ENCODE measurements at regions not wholly inside any gene's neighbourhood (a gene's known extent, or its start where the extent isn't known, plus 50 kb on each side); places are given as distances from the start of the nearest gene placed in this dataset.

- H3K27me3 ChIP-seq (ENCODE audit: control insufficient read depth in 1 of 2, insufficient read depth in 2 of 2, low read length in 1 of 2) = no peaks in the 10 kb centered on the region
- H3K36me3 ChIP-seq (ENCODE audit: control insufficient read depth in 1 of 2, insufficient read depth in 2 of 2, low read length in 1 of 2) = no peaks in the 10 kb centered on the region
- ATAC-seq (ENCODE audit: low FRiP score) = no peak
- WGBS, 2 donors = 78 to 84% methylated on average over 6 of the region's 6 CpGs
- H3K27ac ChIP-seq (ENCODE audit: low read depth in 1 of 2, low read length in 2 of 2) = no peak overlapping the region
- H3K4me3 ChIP-seq (ENCODE audit: low read length in 2 of 2) = no peak overlapping the region
- H3K9me3 ChIP-seq (ENCODE audit: control insufficient read depth, low read length) = peaks cover 2% of the 10 kb centered on the region
- no peak for DNase-seq
- no peaks in the 10 kb centered on the region for H3K4me1 ChIP-seq (ENCODE audit: control insufficient read depth in 1 of 2, insufficient read depth in 2 of 2, low read length in 2 of 2)
- intact Hi-C loops (cut with DNase I) = no loop called here
Measured at GRCh38 chr4:27635936-27636913, 775.6 kb downstream of the STIM2 start.

- DNase-seq (no peak), ATAC-seq (ENCODE audit: low FRiP score) (no peak)
- H3K27me3 ChIP-seq (ENCODE audit: control insufficient read depth in 1 of 2, insufficient read depth in 2 of 2, low read length in 1 of 2) = no peaks in the 10 kb centered on the region
- intact Hi-C loops (cut with DNase I) = no loop called here
- H3K36me3 ChIP-seq (ENCODE audit: control insufficient read depth in 1 of 2, insufficient read depth in 2 of 2, low read length in 1 of 2) = no peaks in the 10 kb centered on the region
- H3K9me3 ChIP-seq (ENCODE audit: control insufficient read depth, low read length) = peaks cover 2% of the 10 kb centered on the region
- 35 to 40% methylated on average over 2 of the region's 2 CpGs for WGBS, 2 donors
- H3K4me1 ChIP-seq (ENCODE audit: control insufficient read depth in 1 of 2, insufficient read depth in 2 of 2, low read length in 2 of 2) = no peaks in the 10 kb centered on the region
- H3K4me3 ChIP-seq (ENCODE audit: low read length in 2 of 2) = no peak overlapping the region
- H3K27ac ChIP-seq (ENCODE audit: low read depth in 1 of 2, low read length in 2 of 2) = no peak overlapping the region
Measured at GRCh38 chr4:27638163-27638915, 777.7 kb downstream of the STIM2 start.

DNA sequence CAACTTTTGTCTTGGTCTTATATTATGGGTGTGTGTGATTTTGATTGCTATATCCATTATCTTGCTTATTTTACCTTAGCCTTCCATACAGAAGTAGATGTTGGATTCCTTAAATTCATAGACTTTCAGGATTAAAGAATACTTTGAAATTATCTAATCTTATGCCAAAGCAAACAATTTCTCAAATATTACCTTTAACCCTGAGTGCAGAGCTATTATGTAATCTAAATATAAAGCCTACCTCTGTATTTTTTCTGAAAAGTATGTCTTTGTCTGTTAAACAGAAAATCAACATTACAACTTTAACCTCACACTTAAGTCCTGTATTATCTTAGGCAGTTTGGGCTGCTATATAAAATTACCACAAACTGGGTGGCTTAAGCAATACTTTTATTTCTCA is 782.5 kb downstream of the STIM2 start:
- DNase-seq (no peak), ATAC-seq (ENCODE audit: low FRiP score) (no peak)
- no peaks in the 10 kb centered on the region for H3K27me3 ChIP-seq (ENCODE audit: control insufficient read depth in 1 of 2, insufficient read depth in 2 of 2, low read length in 1 of 2)
- no peaks in the 10 kb centered on the region for H3K36me3 ChIP-seq (ENCODE audit: control insufficient read depth in 1 of 2, insufficient read depth in 2 of 2, low read length in 1 of 2)
- no peak overlapping the region for H3K4me3 ChIP-seq (ENCODE audit: low read length in 2 of 2)
- no peak overlapping the region for H3K27ac ChIP-seq (ENCODE audit: low read depth in 1 of 2, low read length in 2 of 2)
- intact Hi-C loops (cut with DNase I) = no loop called here
- H3K4me1 ChIP-seq (ENCODE audit: control insufficient read depth in 1 of 2, insufficient read depth in 2 of 2, low read length in 2 of 2) = no peaks in the 10 kb centered on the region
- H3K9me3 ChIP-seq (ENCODE audit: control insufficient read depth, low read length) = peaks cover 2% of the 10 kb centered on the region

DNA sequence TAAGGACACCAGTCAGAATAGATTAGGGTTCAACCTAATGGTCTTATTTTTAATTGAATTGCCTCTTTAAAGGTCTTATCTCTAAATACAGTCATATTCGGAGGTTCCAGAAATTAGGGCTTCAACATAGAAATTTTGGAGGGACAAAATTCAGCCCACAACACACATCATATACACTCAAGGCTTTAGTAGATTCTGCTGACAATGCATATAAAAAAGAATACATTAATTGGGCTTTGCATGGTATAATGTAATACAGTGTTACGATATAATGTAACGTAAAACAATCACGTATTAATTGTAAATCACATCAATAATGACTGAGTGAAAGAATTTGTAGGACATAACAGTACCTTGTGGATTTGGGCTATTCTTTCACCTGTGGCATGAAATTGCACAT is 787.8 kb downstream of the STIM2 start:
- ATAC-seq (ENCODE audit: low FRiP score) = no peak
- no peaks in the 10 kb centered on the region for H3K27me3 ChIP-seq (ENCODE audit: control insufficient read depth in 1 of 2, insufficient read depth in 2 of 2, low read length in 1 of 2)
- WGBS, 2 donors = 92% methylated on average over 4 of the region's 4 CpGs

GRCh38 chr4:27662426-27662825 is 801.8 kb downstream of the STIM2 start:
- no peak for ATAC-seq (ENCODE audit: low FRiP score)
- 46 to 47% methylated on average over 3 of the region's 3 CpGs for WGBS, 2 donors
- DNase-seq = no peak
- Histone ChIP-seq H3K4me1 (ENCODE audit: control insufficient read depth in 1 of 2, insufficient read depth in 2 of 2, low read length in 2 of 2) (no peaks in the 10 kb centered on the region), H3K4me3 (ENCODE audit: low read length in 2 of 2) (no peak overlapping the region), H3K36me3 (ENCODE audit: control insufficient read depth in 1 of 2, insufficient read depth in 2 of 2, low read length in 1 of 2) (no peaks in the 10 kb centered on the region), H3K27ac (ENCODE audit: low read depth in 1 of 2, low read length in 2 of 2) (no peak overlapping the region), H3K27me3 (ENCODE audit: control insufficient read depth in 1 of 2, insufficient read depth in 2 of 2, low read length in 1 of 2) (no peaks in the 10 kb centered on the region), H3K9me3 (ENCODE audit: control insufficient read depth, low read length) (no peaks in the 10 kb centered on the region)
- intact Hi-C loops (cut with DNase I) = no loop called here

More for the DNA sequence above, 787.8 kb downstream of the STIM2 start:
- H3K4me3 ChIP-seq (ENCODE audit: low read length in 2 of 2) = no peak overlapping the region
- no peak overlapping the region for H3K27ac ChIP-seq (ENCODE audit: low read depth in 1 of 2, low read length in 2 of 2)
- H3K4me1 ChIP-seq (ENCODE audit: control insufficient read depth in 1 of 2, insufficient read depth in 2 of 2, low read length in 2 of 2) = no peaks in the 10 kb centered on the region
- no peak for DNase-seq
- intact Hi-C loops (cut with DNase I) = no loop called here
- H3K9me3 ChIP-seq (ENCODE audit: control insufficient read depth, low read length) = no peaks in the 10 kb centered on the region
- H3K36me3 ChIP-seq (ENCODE audit: control insufficient read depth in 1 of 2, insufficient read depth in 2 of 2, low read length in 1 of 2) = no peaks in the 10 kb centered on the region

- no peak overlapping the region for H3K27ac ChIP-seq (ENCODE audit: low read depth in 1 of 2, low read length in 2 of 2)
- 16 to 18% methylated on average over 3 of the region's 3 CpGs for WGBS, 2 donors
- no peak for ATAC-seq (ENCODE audit: low FRiP score)
Measured at GRCh38 chr4:27666943-27667342, 806.3 kb downstream of the STIM2 start.

GRCh38 chr4:27668001-27668400 is 807.4 kb downstream of the STIM2 start:
- intact Hi-C loops (cut with DNase I) = no loop called here
- Histone ChIP-seq H3K4me1 (ENCODE audit: control insufficient read depth in 1 of 2, insufficient read depth in 2 of 2, low read length in 2 of 2) (no peaks in the 10 kb centered on the region), H3K27ac (ENCODE audit: low read depth in 1 of 2, low read length in 2 of 2) (no peak overlapping the region), H3K4me3 (ENCODE audit: low read length in 2 of 2) (no peak overlapping the region), H3K9me3 (ENCODE audit: control insufficient read depth, low read length) (peaks cover 1% of the 10 kb centered on the region), H3K36me3 (ENCODE audit: control insufficient read depth in 1 of 2, insufficient read depth in 2 of 2, low read length in 1 of 2) (no peaks in the 10 kb centered on the region), H3K27me3 (ENCODE audit: control insufficient read depth in 1 of 2, insufficient read depth in 2 of 2, low read length in 1 of 2) (peaks cover 2 to 3% of the 10 kb centered on the region in 2 donors)
- 54 to 68% methylated on average over 3 of the region's 3 CpGs for WGBS, 2 donors
- DNase-seq (no peak), ATAC-seq (ENCODE audit: low FRiP score) (no peak)

More at GRCh38 chr4:27666943-27667342, 806.3 kb downstream of the STIM2 start:
- no peak overlapping the region for H3K4me3 ChIP-seq (ENCODE audit: low read length in 2 of 2)
- peaks cover 1% of the 10 kb centered on the region for H3K9me3 ChIP-seq (ENCODE audit: control insufficient read depth, low read length)
- intact Hi-C loops (cut with DNase I) = no loop called here
- H3K27me3 ChIP-seq (ENCODE audit: control insufficient read depth in 1 of 2, insufficient read depth in 2 of 2, low read length in 1 of 2) = peaks cover 0 to 3% of the 10 kb centered on the region in 2 donors
- H3K36me3 ChIP-seq (ENCODE audit: control insufficient read depth in 1 of 2, insufficient read depth in 2 of 2, low read length in 1 of 2) = no peaks in the 10 kb centered on the region
- no peaks in the 10 kb centered on the region for H3K4me1 ChIP-seq (ENCODE audit: control insufficient read depth in 1 of 2, insufficient read depth in 2 of 2, low read length in 2 of 2)
- DNase-seq = no peak

- 39 to 42% methylated on average over 1 of the region's 1 CpG for WGBS, 2 donors
- H3K4me3 ChIP-seq (ENCODE audit: low read length in 2 of 2) = no peak overlapping the region
- ATAC-seq (ENCODE audit: low FRiP score) (no peak), DNase-seq (no peak)
- no peaks in the 10 kb centered on the region for H3K27me3 ChIP-seq (ENCODE audit: control insufficient read depth in 1 of 2, insufficient read depth in 2 of 2, low read length in 1 of 2)
- intact Hi-C loops (cut with DNase I) = no loop called here
- no peaks in the 10 kb centered on the region for H3K9me3 ChIP-seq (ENCODE audit: control insufficient read depth, low read length)
- H3K27ac ChIP-seq (ENCODE audit: low read depth in 1 of 2, low read length in 2 of 2) = no peak overlapping the region
- no peaks in the 10 kb centered on the region for H3K4me1 ChIP-seq (ENCODE audit: control insufficient read depth in 1 of 2, insufficient read depth in 2 of 2, low read length in 2 of 2)
- no peaks in the 10 kb centered on the region for H3K36me3 ChIP-seq (ENCODE audit: control insufficient read depth in 1 of 2, insufficient read depth in 2 of 2, low read length in 1 of 2)
Measured at GRCh38 chr4:27678027-27678426, 817.4 kb downstream of the STIM2 start.
